PC-3 (cell line): ENCODE measurements at regions not wholly inside any gene's neighbourhood (a gene's known extent, or its start where the extent isn't known, plus 50 kb on each side); places are given as distances from the start of the nearest gene placed in this dataset.

ENCODE experiments used
- CTCF ChIP-seq: fragments of 300-600 bp; sonication (generic); conservative IDR thresholded peaks from 2 replicates; pipeline ENCODE4 v1.5.1; 2017; ENCODE audit warnings: antibody characterized with exemption, low read depth, mild to moderate bottlenecking, low read length
- EZH2phosphoT487 ChIP-seq: fragments of 300-600 bp; sonication (generic); IDR thresholded peaks from 2 replicates; pipeline ENCODE4 v1.6.1; 2018; ENCODE audit warnings: mild to moderate bottlenecking, antibody characterized with exemption, low read length, borderline replicate concordance

- TF ChIP-seq CTCF = no peak
- no peak for TF ChIP-seq EZH2phosphoT487
Observed at GRCh38 chr9:28166179-28166578, 592.9 kb upstream of the C9orf72 start.
